H1 (cell line): ENCODE measurements at regions not wholly inside any gene's neighbourhood (a gene's known extent, or its start where the extent isn't known, plus 50 kb on each side); places are given as distances from the start of the nearest gene placed in this dataset.

Experiments
- CTCF ChIA-PET: fragments of 300-600 bp; sonication (Branson Sonifier 250); formaldehyde crosslinking; loops from one replicate; lab custom pipeline; 2021; ENCODE audit not compliant: partially characterized antibody; lab: Charles Lee
- POLR2A ChIA-PET: fragments of 300-600 bp; sonication (Branson Sonifier 250); formaldehyde crosslinking; loops from one replicate; lab custom pipeline; 2021; ENCODE audit warnings: inconsistent platforms; ENCODE audit not compliant: partially characterized antibody; lab: Charles Lee
- DNase-seq, 2 experiments: peaks; one replicate each; pipeline versions ENCODE4 v3.0.0 to v3.0.0-alpha.2; 2010 to 2022; ENCODE audit warnings: low spot score in 2 of 2, low read depth in 1 of 2, mixed read lengths in 1 of 2
- FAIRE-seq: peaks from 2 replicates; lab custom pipeline; 2011; peaks lifted over from hg19 to GRCh38; lab: Jason Lieb, UNC
- H2AFZ ChIP-seq: 2 replicates; pipeline ENCODE4 v1.8.1; 2012; ENCODE audit warnings: low read length, inconsistent platforms
- H2AK5ac ChIP-seq: 2 replicates; pipeline ENCODE4 v1.6.1; 2013; ENCODE audit warnings: low read depth, low read length
- H2BK120ac ChIP-seq: replicated peaks from 2 replicates; pipeline ENCODE3; 2013; ENCODE audit warnings: low read depth, low read length, inconsistent platforms
- H2BK12ac ChIP-seq: 2 replicates; pipeline ENCODE4 v1.6.1; 2013; ENCODE audit warnings: low read depth, low read length
- H2BK15ac ChIP-seq: 2 replicates; pipeline ENCODE4 v1.6.1; 2013; ENCODE audit warnings: low read length
- H2BK20ac ChIP-seq: 2 replicates; pipeline ENCODE4 v1.6.1; 2013; ENCODE audit warnings: low read length
- H2BK5ac ChIP-seq: 2 replicates; pipeline ENCODE4 v1.6.1; 2013; ENCODE audit warnings: low read depth, low read length
- H3K14ac ChIP-seq: 2 replicates; pipeline ENCODE4 v1.6.1; 2013; ENCODE audit warnings: inconsistent platforms; ENCODE audit not compliant: insufficient read length
- H3K18ac ChIP-seq: 2 replicates; pipeline ENCODE4 v1.6.1; 2013; ENCODE audit warnings: low read length; ENCODE audit errors: extremely low read depth
- H3K23ac ChIP-seq: 2 replicates; pipeline ENCODE4 v1.6.1; 2013; ENCODE audit warnings: inconsistent platforms; ENCODE audit not compliant: insufficient read length
- H3K23me2 ChIP-seq: 2 replicates; pipeline ENCODE4 v1.6.1; 2013; ENCODE audit warnings: low read depth, low read length
- H3K27ac ChIP-seq: 2 replicates; pipeline ENCODE4 v1.6.1; 2011; ENCODE audit warnings: low read depth, low read length, inconsistent platforms
- H3K27me3 ChIP-seq, 4 experiments: replicated peaks in 1 of 4; 1 replicate in 1 of 4; 2 replicates in 3 of 4; pipeline versions ENCODE4 v1.6.1 to v1.8.1; 2011 to 2013; ENCODE audit warnings: low read length in 3 of 4, mild to moderate bottlenecking in 3 of 4, inconsistent platforms in 2 of 4, mixed read lengths in 2 of 4, moderate library complexity in 1 of 4; ENCODE audit not compliant: control insufficient read depth in 3 of 4, insufficient read depth in 3 of 4; ENCODE audit errors: extremely low read depth in 1 of 4
- H3K36me3 ChIP-seq, 4 experiments: 2 replicates each; pipeline versions ENCODE4 v1.6.1 to v1.8.1; 2011 to 2013; ENCODE audit warnings: mild to moderate bottlenecking in 4 of 4, low read length in 3 of 4, moderate library complexity in 2 of 4, control low read depth in 1 of 4, inconsistent platforms in 1 of 4; ENCODE audit not compliant: insufficient read depth in 4 of 4, control insufficient read depth in 2 of 4
- H3K4ac ChIP-seq: replicated peaks from 2 replicates; pipeline ENCODE3; 2013; ENCODE audit warnings: low read length, low read depth, mixed read lengths, inconsistent platforms; ENCODE audit not compliant: insufficient read length
- H3K4me1 ChIP-seq, 4 experiments: replicated peaks in 1 of 4; 1 replicate in 1 of 4; 2 replicates in 3 of 4; pipeline versions ENCODE4 v1.6.1 to v1.8.1; 2011 to 2013; ENCODE audit warnings: low read length in 3 of 4, inconsistent platforms in 2 of 4, mixed read lengths in 1 of 4; ENCODE audit not compliant: insufficient read depth in 4 of 4, control insufficient read depth in 3 of 4
- H3K4me2 ChIP-seq, 2 experiments: 2 replicates each; pipeline versions ENCODE4 v1.6.1 to v1.8.1; 2011 to 2013; ENCODE audit warnings: low read depth in 2 of 2, low read length in 2 of 2, control low read depth in 1 of 2, inconsistent platforms in 1 of 2, mild to moderate bottlenecking in 1 of 2; ENCODE audit not compliant: insufficient read depth in 1 of 2
- H3K4me3 ChIP-seq, 4 experiments: fragments of 200-600, 300-600 bp in 1 of 4; sonication (generic), shearing (Covaris generic), sonication (Bioruptor Twin) in 1 of 4; 2 replicates each; pipeline versions ENCODE4 v1.5.1 to v1.8.1; 2011 to 2016; ENCODE audit warnings: low read length in 4 of 4, low read depth in 3 of 4, control low read depth in 2 of 4, inconsistent platforms in 2 of 4, mild to moderate bottlenecking in 2 of 4, mixed read lengths in 1 of 4, moderate library complexity in 1 of 4; ENCODE audit not compliant: insufficient read depth in 2 of 4; ENCODE audit errors: extremely low read depth in 1 of 4
- H3K56ac ChIP-seq: replicated peaks from 2 replicates; pipeline ENCODE3; 2013; ENCODE audit warnings: low read depth, mild to moderate bottlenecking, mixed read lengths, low read length, inconsistent platforms; ENCODE audit not compliant: insufficient read length
- H3K79me1 ChIP-seq: 2 replicates; pipeline ENCODE4 v1.6.1; 2013; ENCODE audit warnings: low read depth, low read length, control low read depth
- H3K79me2 ChIP-seq, 2 experiments: 2 replicates each; pipeline versions ENCODE4 v1.6.1 to v1.8.1; 2012 to 2013; ENCODE audit warnings: low read length in 2 of 2, mild to moderate bottlenecking in 2 of 2, inconsistent platforms in 1 of 2; ENCODE audit not compliant: insufficient read depth in 2 of 2, control insufficient read depth in 1 of 2
- H3K9ac ChIP-seq, 4 experiments: replicated peaks in 1 of 4; 1 replicate in 1 of 4; 2 replicates in 3 of 4; pipeline versions ENCODE4 v1.6.1 to v1.8.1; 2011 to 2013; ENCODE audit warnings: low read depth in 3 of 4, low read length in 3 of 4, control low read depth in 2 of 4, mild to moderate bottlenecking in 2 of 4, moderate library complexity in 2 of 4, inconsistent platforms in 1 of 4; ENCODE audit errors: extremely low read depth in 1 of 4
- H3K9me3 ChIP-seq, 2 experiments: 2 replicates each; pipeline versions ENCODE4 v1.6.1 to v1.8.1; 2012 to 2013; ENCODE audit warnings: mild to moderate bottlenecking in 2 of 2, moderate library complexity in 2 of 2, control low read depth in 1 of 2, inconsistent platforms in 1 of 2, low read depth in 1 of 2, low read length in 1 of 2, mixed read lengths in 1 of 2; ENCODE audit not compliant: insufficient read depth in 2 of 2
- H4K20me1 ChIP-seq, 2 experiments: replicated peaks in 1 of 2; 2 replicates each; pipeline versions ENCODE3 to v1.8.1; 2011 to 2013; ENCODE audit warnings: inconsistent platforms in 2 of 2, low read length in 2 of 2, mild to moderate bottlenecking in 1 of 2; ENCODE audit not compliant: insufficient read depth in 2 of 2, control insufficient read depth in 1 of 2
- H4K5ac ChIP-seq: 2 replicates; pipeline ENCODE4 v1.6.1; 2013; ENCODE audit warnings: low read length, low read depth, mixed read lengths, inconsistent platforms; ENCODE audit not compliant: insufficient read length
- H4K8ac ChIP-seq: 2 replicates; pipeline ENCODE4 v1.8.0; 2013; ENCODE audit warnings: mild to moderate bottlenecking, moderate library complexity, low read length, inconsistent platforms; ENCODE audit not compliant: insufficient read depth; ENCODE audit errors: extremely low read depth
- H4K91ac ChIP-seq: replicated peaks from 2 replicates; pipeline ENCODE3; 2013; ENCODE audit warnings: low read length, mixed read lengths, inconsistent platforms; ENCODE audit not compliant: insufficient read length
- ATF2 ChIP-seq: IDR thresholded peaks from 2 replicates; pipeline ENCODE4 v1.6.1; 2012; ENCODE audit warnings: low read length, inconsistent platforms
- BACH1 ChIP-seq: IDR thresholded peaks from 2 replicates; pipeline ENCODE4 v1.6.1; 2012; ENCODE audit warnings: low read length, improper control_type of control experiment
- CBX5 ChIP-seq: fragments of 300-800, 300-1000 bp; sonication (generic); IDR thresholded peaks from 2 replicates; pipeline ENCODE4 v1.7.1; 2016; ENCODE audit warnings: antibody characterized with exemption, low read length, low read depth
- CREB1 ChIP-seq: IDR thresholded peaks from 2 replicates; pipeline ENCODE4 v1.6.1; 2012; ENCODE audit warnings: inconsistent platforms
- EP300 ChIP-seq, 2 experiments: IDR thresholded peaks; 1 replicate in 1 of 2; 2 replicates in 1 of 2; pipeline ENCODE4 v1.6.1; 2011 to 2012; ENCODE audit warnings: low read depth in 2 of 2, low read length in 2 of 2, mild to moderate bottlenecking in 2 of 2, borderline replicate concordance in 1 of 2, inconsistent platforms in 1 of 2, moderate library complexity in 1 of 2
- HDAC6 ChIP-seq: IDR thresholded peaks from one replicate; pipeline ENCODE4 v1.7.1; 2012; ENCODE audit warnings: low read depth, mild to moderate bottlenecking, inconsistent platforms, low read length, moderate library complexity
- JUND ChIP-seq: IDR thresholded peaks from 2 replicates; pipeline ENCODE4 v1.6.1; 2011; ENCODE audit warnings: mild to moderate bottlenecking, improper control_type of control experiment, low read length
- NANOG ChIP-seq: IDR thresholded peaks from 2 replicates; pipeline ENCODE4 v1.6.1; 2011; ENCODE audit warnings: low read length, low read depth, mild to moderate bottlenecking, inconsistent platforms; ENCODE audit not compliant: insufficient read depth, poor library complexity, severe bottlenecking
- POLR2A ChIP-seq, 2 experiments: IDR thresholded peaks; 1 replicate in 1 of 2; 2 replicates in 1 of 2; pipeline ENCODE4 v1.6.1; 2011; ENCODE audit warnings: low read depth in 2 of 2, low read length in 2 of 2, mild to moderate bottlenecking in 2 of 2; ENCODE audit errors: control extremely low read depth in 1 of 2
- RBBP5 ChIP-seq: IDR thresholded peaks from 2 replicates; pipeline ENCODE4 v1.7.1; 2012; ENCODE audit warnings: low read depth, mild to moderate bottlenecking, inconsistent platforms, low read length, moderate library complexity, borderline replicate concordance
- SIRT6 ChIP-seq: IDR thresholded peaks from one replicate; pipeline ENCODE4 v1.7.1; 2012; ENCODE audit warnings: low read length, inconsistent platforms
- SP1 ChIP-seq: IDR thresholded peaks from 2 replicates; pipeline ENCODE4 v1.6.1; 2011; ENCODE audit warnings: low read depth, low read length
- SP4 ChIP-seq: IDR thresholded peaks from 2 replicates; pipeline ENCODE4 v1.6.1; 2012; ENCODE audit warnings: low read length, inconsistent platforms
- TEAD4 ChIP-seq: IDR thresholded peaks from 2 replicates; pipeline ENCODE4 v1.6.1; 2012; ENCODE audit warnings: low read depth, low read length, inconsistent platforms, mixed read lengths
- WGBS, 2 experiments: shearing (Covaris generic) in 1 of 2; methylation state at CpG; one replicate each; pipeline versions ENCODE4 v1.1.6 to v1.1.7; 2013 to 2015; ENCODE audit warnings: low lambda C conversion rate in 2 of 2, mixed read lengths in 2 of 2, inconsistent platforms in 1 of 2, low coverage in 1 of 2, missing lambda C conversion rate in 1 of 2; ENCODE audit not compliant: insufficient replicate concordance in 2 of 2, insufficient coverage in 1 of 2, insufficient read length in 1 of 2; ENCODE audit errors: extremely low coverage in 1 of 2, missing lambda C conversion rate in 1 of 2; 5-methylcytosine and 5-hydroxymethylcytosine counted together

- H2AK5ac ChIP-seq = no peak overlapping the region
- H2BK12ac ChIP-seq = no peak overlapping the region
- no peak overlapping the region for H3K56ac ChIP-seq
- FAIRE-seq = no peak
- H3K4ac ChIP-seq = no peak overlapping the region
- no peaks in the 10 kb centered on the region for H3K23me2 ChIP-seq
- no peaks in the 10 kb centered on the region for H3K27me3 ChIP-seq
- H3K9me3 ChIP-seq = 0 out of 4 replicates have a peak, but pooled peaks cover 4 to 6% of the 10 kb centered on the region in 2 experiments
- no peak overlapping the region for H2BK20ac ChIP-seq
- no peaks in the 10 kb centered on the region for H3K4me1 ChIP-seq
- H3K18ac ChIP-seq = no peak overlapping the region
- no peak overlapping the region for H3K4me3 ChIP-seq
- ChIA-PET CTCF (interaction anchor here (1.4 kb wide), 1 partner anchor 12 kb away, joined by 4 read pairs; no protein-coding TSS in a partner anchor), POLR2A (no interaction called here)
- H2AFZ ChIP-seq = no peak overlapping the region
- 90% methylated on average over 5 of the region's 5 CpGs; no CpG with 5 or more reads in 1 of the 2 experiments for WGBS, 2 experiments
- H4K8ac ChIP-seq = no peak overlapping the region
- no peaks in the 10 kb centered on the region for H3K79me1 ChIP-seq
- no peak for DNase-seq
- H3K23ac ChIP-seq = no peak overlapping the region
- no peaks in the 10 kb centered on the region; a peak in 1 of 8 replicates for H3K36me3 ChIP-seq
- H3K4me2 ChIP-seq = no peak overlapping the region
- H4K20me1 ChIP-seq = no peaks in the 10 kb centered on the region
- H4K5ac ChIP-seq = no peak overlapping the region
- no peak overlapping the region for H2BK15ac ChIP-seq
- no peak overlapping the region for H3K14ac ChIP-seq
- H3K27ac ChIP-seq = no peak overlapping the region
- no peak overlapping the region for H4K91ac ChIP-seq
- H3K9ac ChIP-seq = no peak overlapping the region
- H3K79me2 ChIP-seq = no peaks in the 10 kb centered on the region
- H2BK5ac ChIP-seq = no peak overlapping the region
- no peak overlapping the region for H2BK120ac ChIP-seq
- TF ChIP-seq POLR2A (IDR thresholded peaks at IDR 0.05; ENCODE audit: control extremely low read depth in 1 of 2, low read depth in 2 of 2, low read length in 2 of 2) (no peak), SP4 (no peak), CREB1 (no peak), EP300 (IDR thresholded peaks at IDR 0.05; ENCODE audit: borderline replicate concordance in 1 of 2, low read depth in 2 of 2, low read length in 2 of 2) (no peak), SP1 (no peak), SIRT6 (no peak), NANOG (no peak), TEAD4 (no peak), RBBP5 (no peak), ATF2 (no peak), HDAC6 (no peak), CBX5 (no peak), BACH1 (no peak), JUND (no peak)
Observed at GRCh38 chr10:2367083-2367482, 629.8 kb upstream of the ADARB2 start.
